ENCODE measurements at regions not wholly inside any gene's neighbourhood (a gene's known extent, or its start where the extent isn't known, plus 50 kb on each side); places are given as distances from the start of the nearest gene placed in this dataset.

DNA sequence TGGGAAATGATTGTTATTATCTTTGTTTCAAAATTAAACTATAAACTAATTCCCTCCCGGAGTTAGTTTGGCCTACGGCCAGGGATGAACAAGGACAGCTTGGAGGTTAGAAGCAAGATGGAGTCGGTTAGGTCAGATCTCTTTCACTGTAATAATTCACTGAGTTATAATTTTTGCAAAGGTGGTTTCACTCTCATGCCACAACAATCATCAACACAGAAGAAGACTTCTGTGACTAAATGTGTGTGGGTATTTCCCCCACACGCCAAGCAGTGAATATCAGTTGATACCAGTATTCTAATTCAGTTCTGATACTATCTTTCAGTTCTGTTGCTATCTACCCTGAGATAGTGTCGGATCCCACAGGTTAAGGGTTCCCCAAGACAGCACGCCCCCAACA is 215.1 kb downstream of the S1PR1 start (continued):
- no peak for TF ChIP-seq EZH2 (IDR thresholded peaks at IDR 0.05; ENCODE audit: low read depth, low read length, severe bottlenecking)
